ENCODE measurements at regions not wholly inside any gene's neighbourhood (a gene's known extent, or its start where the extent isn't known, plus 50 kb on each side); places are given as distances from the start of the nearest gene placed in this dataset.
"Not testable (repeated sequence)": the region's sequence is repeated elsewhere in the genome, so short reads cannot be mapped to it uniquely, and the experiment has no call there.

- DNase-seq (ENCODE audit: low spot score): no peak
Measured at GRCh38 chr9:36521148-36521547, 51.5 kb upstream of the MELK start.

GRCh38 chr9:36517131-36517530 lies 55.6 kb upstream of the MELK start:
- no peak for DNase-seq (ENCODE audit: low spot score)

DNA sequence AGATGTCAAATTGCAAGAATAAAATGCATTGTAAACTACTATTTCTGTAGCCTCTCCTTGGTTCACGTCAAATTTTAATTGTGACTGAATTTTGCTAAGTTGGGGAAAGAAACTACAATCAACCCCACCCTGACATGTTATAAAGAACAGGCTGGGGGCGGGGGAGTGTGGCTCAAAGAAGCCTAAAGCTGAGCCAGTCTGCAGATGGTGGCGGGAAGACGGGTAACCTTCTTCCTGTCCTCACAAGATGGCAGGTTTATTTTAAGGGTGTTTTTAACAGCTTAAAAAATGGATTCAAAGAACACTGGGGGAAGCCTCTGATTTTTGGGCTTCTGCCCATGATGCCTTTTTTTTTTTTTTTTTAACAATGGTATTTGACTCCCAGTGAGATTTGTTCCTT lies 68.5 kb upstream of the MELK start:
- no peak for DNase-seq (ENCODE audit: low spot score)

GRCh38 chr9:36503172-36504088 lies 69.3 kb upstream of the MELK start:
- DNase-seq (ENCODE audit: low spot score): no peak

- no peak for DNase-seq (ENCODE audit: low spot score)
Measured at GRCh38 chr9:36501727-36502126, 71.0 kb upstream of the MELK start.

GRCh38 chr9:36500931-36501330 lies 71.8 kb upstream of the MELK start:
- DNase-seq (ENCODE audit: low spot score): not testable (repeated sequence)

DNA sequence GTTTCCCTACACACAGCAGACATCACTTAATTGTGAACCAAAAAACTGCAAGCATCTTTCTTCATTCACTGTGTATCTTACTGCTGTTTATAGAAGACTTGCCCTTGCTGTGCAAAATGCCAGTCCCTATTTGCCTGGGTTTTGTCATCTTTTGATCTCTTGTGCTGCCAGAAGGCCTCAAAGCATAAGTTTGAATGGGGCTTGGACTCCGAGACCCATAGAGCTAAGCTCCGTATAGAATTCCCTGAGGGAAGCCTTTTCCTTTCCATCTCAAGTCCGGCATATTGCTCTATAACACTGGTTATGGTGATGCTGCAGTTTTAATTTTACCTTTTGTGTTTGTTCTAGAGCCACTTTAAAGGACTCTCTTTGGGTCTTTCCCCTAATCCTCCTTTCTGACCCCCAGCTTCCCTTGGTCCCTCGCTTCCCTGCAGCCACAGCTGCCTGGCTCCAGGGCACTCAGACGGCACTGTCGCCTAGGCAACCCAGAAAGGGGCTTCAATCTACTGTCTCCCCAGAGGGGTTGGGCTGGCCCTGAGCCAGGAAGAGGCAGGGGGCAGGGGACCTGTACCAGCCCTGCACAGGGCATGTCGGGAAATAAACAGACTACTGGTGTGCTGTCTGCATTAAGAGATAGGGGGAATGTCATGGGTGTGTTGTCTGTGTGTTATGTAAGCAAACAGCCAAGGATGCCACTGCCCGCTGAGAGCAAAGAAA lies 73.4 kb upstream of the MELK start:
- DNase-seq (ENCODE audit: low spot score): no peak

GRCh38 chr9:36493564-36493963 lies 79.1 kb upstream of the MELK start:
- not testable (repeated sequence) for DNase-seq (ENCODE audit: low spot score)

DNA sequence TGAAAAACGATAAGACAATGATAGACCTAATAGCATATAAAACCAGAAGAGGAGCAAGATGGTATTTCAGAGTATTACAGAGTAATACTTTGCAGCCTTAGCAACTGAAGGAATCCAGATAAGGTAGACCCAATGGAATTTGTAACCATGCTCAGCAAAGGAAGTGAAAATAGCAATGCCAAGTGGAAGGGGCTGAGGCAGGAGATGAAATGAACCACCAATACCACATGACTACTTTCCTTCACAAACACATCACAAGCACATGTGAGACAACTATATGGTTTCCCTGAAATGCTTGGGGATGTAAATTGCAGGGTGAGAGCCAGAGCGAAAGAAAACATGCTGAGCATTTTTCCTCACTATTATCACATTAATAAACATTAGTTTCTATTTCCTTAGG lies 79.8 kb upstream of the MELK start:
- DNase-seq (ENCODE audit: low spot score): no peak

- DNase-seq (ENCODE audit: low spot score): no peak
Measured at GRCh38 chr9:36489453-36489852, 83.2 kb upstream of the MELK start.

GRCh38 chr9:36488389-36488756 lies 84.3 kb upstream of the MELK start:
- DNase-seq (ENCODE audit: low spot score): no peak

- peak; percentile 94 for DNase-seq (ENCODE audit: low spot score)
Measured at GRCh38 chr9:36487482-36488388, 85.0 kb upstream of the MELK start.

GRCh38 chr9:36486933-36487481 lies 85.7 kb upstream of the MELK start:
- DNase-seq (ENCODE audit: low spot score): peak; percentile 80

- no peak for DNase-seq (ENCODE audit: low spot score)
Measured at GRCh38 chr9:36486329-36486932, 86.3 kb upstream of the MELK start.

GRCh38 chr9:36485647-36486328 lies 85.7 kb upstream of the RNF38 start:
- no peak for DNase-seq (ENCODE audit: low spot score)

DNA sequence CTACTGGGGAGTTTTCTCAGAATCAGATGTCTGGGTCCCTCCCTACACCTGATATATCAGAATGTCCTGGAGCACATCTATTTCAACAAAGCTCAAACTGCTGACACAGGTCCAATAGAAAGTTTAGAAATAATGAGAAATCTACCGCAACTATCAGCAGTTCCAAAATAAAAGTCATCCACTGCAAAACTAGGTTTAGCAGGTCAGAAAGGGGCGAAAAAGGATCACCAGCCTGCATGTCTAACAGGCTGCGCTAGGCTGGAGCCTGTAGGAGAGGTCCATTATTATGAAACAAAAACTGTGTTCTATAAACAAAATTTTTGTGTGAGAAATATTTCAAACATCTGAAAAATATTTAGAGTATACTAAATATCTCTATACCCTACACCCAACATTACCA lies 84.1 kb upstream of the RNF38 start:
- no peak for DNase-seq (ENCODE audit: low spot score)

GRCh38 chr9:36479101-36479500 lies 79.0 kb upstream of the RNF38 start:
- no peak for DNase-seq (ENCODE audit: low spot score)

- no peak for DNase-seq (ENCODE audit: low spot score)
Measured at GRCh38 chr9:36471359-36471758, 71.3 kb upstream of the RNF38 start.

GRCh38 chr9:36470643-36471290 lies 70.7 kb upstream of the RNF38 start:
- DNase-seq (ENCODE audit: low spot score): no peak

DNA sequence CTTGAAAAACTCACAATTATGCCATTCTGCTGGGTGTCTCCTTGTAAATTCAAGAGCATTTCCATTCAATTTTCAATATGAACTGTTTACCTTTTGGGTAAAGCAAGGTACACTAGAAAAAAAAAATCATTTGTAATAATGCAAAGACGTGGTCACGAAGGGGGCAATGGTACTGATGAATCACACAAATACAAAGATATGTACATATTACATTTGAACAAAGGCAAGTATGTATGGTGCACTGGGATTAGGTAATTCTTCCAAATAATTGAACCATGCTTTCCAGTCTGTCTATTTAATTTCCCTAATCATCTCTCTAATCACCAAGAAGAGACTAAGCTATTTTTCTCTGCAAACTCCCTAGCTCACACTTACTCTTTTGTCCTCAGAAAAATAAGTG lies 63.4 kb upstream of the RNF38 start:
- DNase-seq (ENCODE audit: low spot score): no peak

All from left forelimb (tissue), 1 donor.